Upper lobe of right lung (tissue), 1 donor: ENCODE measurements at regions not wholly inside any gene's neighbourhood (a gene's known extent, or its start where the extent isn't known, plus 50 kb on each side); places are given as distances from the start of the nearest gene placed in this dataset.

Experiments
- ATAC-seq: fragments of 200-7000 bp; cut with Tn5 transposase; one replicate; pipeline ENCODE4 v1.9.1; 2020; ENCODE audit warnings: mild to moderate bottlenecking, moderate library complexity
- DNase-seq: peaks from one replicate; pipeline ENCODE4 v3.0.0-alpha.2; 2020
- H3K27ac ChIP-seq: fragments of 200-600 bp; one replicate; pipeline ENCODE4 v1.8.0; 2022
- H3K27me3 ChIP-seq: fragments of 200-600 bp; one replicate; pipeline ENCODE4 v1.8.0; 2022; ENCODE audit warnings: mild to moderate bottlenecking
- H3K36me3 ChIP-seq: fragments of 200-600 bp; one replicate; pipeline ENCODE4 v1.8.0; 2022
- H3K4me1 ChIP-seq: fragments of 200-600 bp; one replicate; pipeline ENCODE4 v1.8.0; 2022
- H3K4me3 ChIP-seq: fragments of 200-600 bp; one replicate; pipeline ENCODE4 v1.8.0; 2022; ENCODE audit warnings: mild to moderate bottlenecking
- H3K9me3 ChIP-seq: fragments of 200-600 bp; one replicate; pipeline ENCODE4 v1.8.0; 2022
- intact Hi-C: fragments of 100-400 bp; cut with DNase I; formaldehyde crosslinking; loops from one replicate; pipeline ENCODE4 v1.11.0; 2022
- TF ChIP-seq, protein P1 (sequence below): fragments of 200-600 bp; IDR thresholded peaks from one replicate; pipeline ENCODE4 v1.8.0; 2022; ENCODE audit warnings: antibody characterized with exemption
- donor health status: DM: no; HTN: yes; CAD: no; lungs with severe emphysema.

DNA sequence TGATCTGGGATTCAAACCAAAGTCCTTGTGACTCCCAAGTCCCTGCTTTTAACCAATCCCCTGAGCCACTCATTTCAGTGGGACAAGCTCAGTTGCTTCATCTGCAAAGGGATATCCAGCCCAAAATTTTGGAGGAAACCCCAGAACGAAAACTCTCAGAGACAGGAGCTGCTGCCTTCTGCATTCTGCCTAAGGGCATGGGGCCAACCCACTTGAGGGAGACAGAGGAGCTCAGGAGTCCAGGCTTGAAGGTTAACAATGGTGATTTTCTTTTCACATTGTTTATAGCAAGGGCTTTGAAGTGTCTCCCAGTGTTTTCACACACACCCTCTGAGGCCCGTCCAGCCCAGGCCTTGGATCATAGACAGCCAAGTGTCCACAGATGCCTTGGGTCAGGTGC, 148.1 kb upstream of the CTTNBP2NL start:
- TF ChIP-seq, protein P1, sequence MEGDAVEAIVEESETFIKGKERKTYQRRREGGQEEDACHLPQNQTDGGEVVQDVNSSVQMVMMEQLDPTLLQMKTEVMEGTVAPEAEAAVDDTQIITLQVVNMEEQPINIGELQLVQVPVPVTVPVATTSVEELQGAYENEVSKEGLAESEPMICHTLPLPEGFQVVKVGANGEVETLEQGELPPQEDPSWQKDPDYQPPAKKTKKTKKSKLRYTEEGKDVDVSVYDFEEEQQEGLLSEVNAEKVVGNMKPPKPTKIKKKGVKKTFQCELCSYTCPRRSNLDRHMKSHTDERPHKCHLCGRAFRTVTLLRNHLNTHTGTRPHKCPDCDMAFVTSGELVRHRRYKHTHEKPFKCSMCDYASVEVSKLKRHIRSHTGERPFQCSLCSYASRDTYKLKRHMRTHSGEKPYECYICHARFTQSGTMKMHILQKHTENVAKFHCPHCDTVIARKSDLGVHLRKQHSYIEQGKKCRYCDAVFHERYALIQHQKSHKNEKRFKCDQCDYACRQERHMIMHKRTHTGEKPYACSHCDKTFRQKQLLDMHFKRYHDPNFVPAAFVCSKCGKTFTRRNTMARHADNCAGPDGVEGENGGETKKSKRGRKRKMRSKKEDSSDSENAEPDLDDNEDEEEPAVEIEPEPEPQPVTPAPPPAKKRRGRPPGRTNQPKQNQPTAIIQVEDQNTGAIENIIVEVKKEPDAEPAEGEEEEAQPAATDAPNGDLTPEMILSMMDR: no peak
- Histone ChIP-seq H3K27ac (no peak overlapping the region), H3K36me3 (no peaks in the 10 kb centered on the region), H3K4me1 (no peaks in the 10 kb centered on the region), H3K9me3 (no peaks in the 10 kb centered on the region), H3K27me3 (no peaks in the 10 kb centered on the region), H3K4me3 (no peak overlapping the region)
- intact Hi-C loops: no loop called here
- DNase-seq: no peak
- no peak for ATAC-seq

DNA sequence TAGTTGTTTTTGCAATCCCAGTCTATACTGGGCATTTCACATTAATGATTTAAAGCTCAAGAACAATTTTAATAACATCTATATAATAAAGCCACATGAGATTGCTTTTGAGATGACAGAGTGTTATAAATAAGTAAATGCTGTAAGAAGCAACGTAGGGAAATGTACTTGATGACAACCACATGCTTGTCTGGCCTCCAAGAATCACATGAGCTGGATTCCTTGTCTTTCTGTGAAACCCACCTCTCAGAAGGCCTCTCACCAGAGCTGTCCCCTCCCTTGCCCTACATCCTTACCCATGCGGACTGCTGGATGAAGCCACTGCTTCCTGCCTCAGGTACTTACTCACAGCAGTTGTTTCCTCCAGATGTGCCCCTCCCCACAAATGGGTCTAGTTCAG, 145.1 kb upstream of the CTTNBP2NL start:
- H3K9me3 ChIP-seq: no peaks in the 10 kb centered on the region
- TF ChIP-seq, protein P1: no peak
- no peaks in the 10 kb centered on the region for H3K36me3 ChIP-seq
- DNase-seq (no peak), ATAC-seq (no peak)
- H3K27me3 ChIP-seq: no peaks in the 10 kb centered on the region
- no peak overlapping the region for H3K27ac ChIP-seq
- intact Hi-C loops: no loop called here
- H3K4me1 ChIP-seq: peaks cover 3% of the 10 kb centered on the region
- H3K4me3 ChIP-seq: no peak overlapping the region

DNA sequence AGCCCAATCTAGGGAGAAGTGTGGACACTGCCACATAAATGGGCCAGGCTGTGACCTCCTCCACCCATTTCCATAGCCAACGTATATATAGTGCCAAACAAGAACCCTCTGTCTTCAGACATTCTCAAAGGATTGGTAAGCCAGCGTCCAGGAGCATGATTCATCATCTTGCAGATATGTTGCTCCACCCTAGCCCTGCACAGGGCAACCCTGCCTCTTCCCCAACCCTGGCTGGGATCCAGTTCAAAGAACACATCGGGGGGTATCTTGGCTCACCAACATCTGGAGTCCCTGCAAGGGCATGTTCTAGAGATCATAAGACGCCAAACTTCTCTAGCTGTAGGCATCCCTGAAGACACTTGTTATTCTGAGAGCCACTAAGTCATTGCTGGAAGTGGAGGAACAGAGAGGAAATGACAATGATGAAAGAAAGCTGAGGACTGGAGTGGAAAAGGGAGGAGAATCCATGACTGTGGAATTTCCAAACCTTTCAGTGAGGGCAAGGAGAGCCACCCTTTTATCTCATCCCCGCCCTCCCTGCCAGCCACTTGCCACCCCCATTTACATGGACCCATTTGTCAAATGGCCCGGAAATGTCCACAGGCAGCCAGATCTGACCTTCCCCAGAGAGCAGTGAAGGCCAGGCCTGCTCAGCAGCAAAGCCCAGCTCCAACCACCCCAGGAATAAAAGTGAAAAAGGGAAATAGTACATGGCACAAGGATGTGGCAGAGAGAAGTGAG, 144.1 kb upstream of the CTTNBP2NL start:
- DNase-seq (no peak), ATAC-seq (no peak)
- TF ChIP-seq, protein P1: no peak
- Histone ChIP-seq H3K9me3 (no peaks in the 10 kb centered on the region), H3K27me3 (no peaks in the 10 kb centered on the region), H3K36me3 (no peaks in the 10 kb centered on the region), H3K27ac (no peak overlapping the region), H3K4me3 (no peak overlapping the region), H3K4me1 (peaks cover 4% of the 10 kb centered on the region)
- intact Hi-C loops: no loop called here

DNA sequence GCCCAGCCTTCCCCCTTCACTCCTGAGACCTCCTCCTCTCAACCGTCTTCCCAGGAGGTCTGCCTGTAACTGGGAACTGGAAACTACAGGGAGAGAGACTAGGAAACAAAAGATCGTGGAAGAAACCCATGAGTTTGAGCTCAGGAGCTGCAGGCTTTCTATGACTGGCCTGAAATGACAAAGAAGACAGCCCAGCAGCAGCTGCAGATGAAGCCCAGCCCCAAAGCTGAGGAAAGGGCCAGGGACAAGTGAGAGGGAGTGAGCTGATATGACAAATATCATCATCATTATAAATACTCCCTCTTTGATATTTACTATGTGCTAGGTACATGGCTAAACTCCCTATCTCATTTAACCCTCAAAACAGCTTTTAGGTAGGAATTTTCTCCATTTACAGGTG, 142.6 kb upstream of the CTTNBP2NL start:
- no peak for ATAC-seq
- TF ChIP-seq, protein P1: no peak
- Histone ChIP-seq H3K9me3 (no peaks in the 10 kb centered on the region), H3K36me3 (no peaks in the 10 kb centered on the region), H3K4me3 (no peak overlapping the region), H3K27me3 (no peaks in the 10 kb centered on the region), H3K27ac (no peak overlapping the region), H3K4me1 (peaks cover 4% of the 10 kb centered on the region)
- DNase-seq: no peak
- intact Hi-C loops: no loop called here

DNA sequence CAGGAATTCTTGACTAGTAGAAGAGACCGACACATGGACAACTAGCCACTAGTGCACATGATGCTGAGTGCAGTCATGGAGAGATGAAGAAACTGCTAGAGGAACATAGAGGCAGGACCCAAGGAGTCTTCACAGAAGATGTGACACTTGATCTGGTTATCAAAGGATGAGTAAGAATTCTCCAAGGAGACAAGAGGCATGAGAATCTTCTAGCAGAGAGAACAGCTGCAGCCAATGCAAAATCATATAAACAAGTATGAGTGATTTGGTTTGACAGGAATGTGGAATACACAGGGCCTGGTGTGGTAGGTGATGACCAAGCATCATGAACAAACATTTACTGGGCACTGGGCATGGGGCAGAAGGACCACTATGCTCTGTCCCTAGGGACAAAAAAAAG, 140.9 kb upstream of the CTTNBP2NL start:
- no peak overlapping the region for H3K27ac ChIP-seq
- ATAC-seq: no peak
- peaks cover 4% of the 10 kb centered on the region for H3K4me1 ChIP-seq
- H3K27me3 ChIP-seq: no peaks in the 10 kb centered on the region
- H3K36me3 ChIP-seq: no peaks in the 10 kb centered on the region
- no peaks in the 10 kb centered on the region for H3K9me3 ChIP-seq
- TF ChIP-seq, protein P1: no peak
- H3K4me3 ChIP-seq: no peak overlapping the region
- no peak for DNase-seq
- intact Hi-C loops: no loop called here

DNA sequence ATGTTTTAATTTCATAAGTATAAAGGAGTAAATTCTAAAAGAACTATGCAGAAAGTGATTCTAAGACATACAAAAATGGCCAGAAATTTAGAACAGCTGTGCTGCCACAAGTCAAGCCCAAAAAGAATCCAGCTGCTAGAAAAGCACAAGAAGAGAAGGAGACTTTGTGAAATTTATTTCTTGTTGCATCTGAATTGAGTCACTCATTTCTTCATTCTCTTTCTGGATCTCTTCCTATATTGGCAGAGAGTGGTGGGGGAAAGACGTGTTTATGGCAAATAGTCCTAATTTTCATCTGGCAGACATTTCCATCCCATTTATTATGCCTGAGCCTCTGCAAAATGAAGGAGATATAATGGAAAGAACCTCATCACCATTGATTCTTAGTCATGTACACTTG, 139.6 kb upstream of the CTTNBP2NL start:
- Histone ChIP-seq H3K36me3 (no peaks in the 10 kb centered on the region), H3K9me3 (no peaks in the 10 kb centered on the region), H3K4me3 (no peak overlapping the region), H3K27me3 (no peaks in the 10 kb centered on the region), H3K4me1 (peaks cover 4% of the 10 kb centered on the region), H3K27ac (no peak overlapping the region)
- TF ChIP-seq, protein P1: no peak
- intact Hi-C loops: no loop called here
- DNase-seq (no peak), ATAC-seq (no peak)
